Neural cell (in vitro differentiated cells): ENCODE measurements at regions not wholly inside any gene's neighbourhood (a gene's known extent, or its start where the extent isn't known, plus 50 kb on each side); places are given as distances from the start of the nearest gene placed in this dataset.
A peak's percentile ranks its signal among the peaks of the same experiment; 100 is the strongest.

Experiments
- CTCF ChIP-seq: fragments of 450-650 bp; IDR thresholded peaks from 2 replicates; pipeline ENCODE4 v1.5.1; 2014; ENCODE audit warnings: antibody characterized with exemption, mild to moderate bottlenecking, moderate library complexity; ENCODE audit not compliant: poor library complexity, severe bottlenecking
- POLR2AphosphoS5 ChIP-seq: IDR thresholded peaks from 2 replicates; pipeline ENCODE4 v1.6.1; 2012
- RAD21 ChIP-seq: fragments of 450-650 bp; conservative IDR thresholded peaks from 2 replicates; pipeline ENCODE4 v1.6.1; 2014; ENCODE audit warnings: antibody characterized with exemption, mild to moderate bottlenecking, moderate library complexity
- SMC3 ChIP-seq: fragments of 450-650 bp; conservative IDR thresholded peaks from 2 replicates; pipeline ENCODE4 v1.6.1; 2014; ENCODE audit warnings: antibody characterized with exemption, mild to moderate bottlenecking, moderate library complexity; ENCODE audit not compliant: poor library complexity

GRCh38 chr7:20932785-20933527 lies 146.3 kb upstream of the SP8 start:
- TF ChIP-seq SMC3, result no peak
- TF ChIP-seq POLR2AphosphoS5, result peak; percentile 82
- no peak for TF ChIP-seq CTCF
- peak; percentile 11 for TF ChIP-seq RAD21
